Duodenal mucosa (tissue), 2 donors: ENCODE measurements at regions not wholly inside any gene's neighbourhood (a gene's known extent, or its start where the extent isn't known, plus 50 kb on each side); places are given as distances from the start of the nearest gene placed in this dataset.

Experiments used
- H3K27ac ChIP-seq: one replicate; pipeline ENCODE4 v1.7.0; 2013; ENCODE audit warnings: low read depth, low read length
- H3K27me3 ChIP-seq, 2 donors: one replicate each; pipeline ENCODE4 v1.7.0; 2013; ENCODE audit warnings: low read length in 2 of 2, control low read depth in 1 of 2; ENCODE audit not compliant: insufficient read depth in 2 of 2, control insufficient read depth in 1 of 2
- H3K36me3 ChIP-seq, 2 donors: one replicate each; pipeline ENCODE4 v1.7.0; 2013; ENCODE audit warnings: low read length in 2 of 2, control low read depth in 1 of 2; ENCODE audit not compliant: insufficient read depth in 2 of 2, control insufficient read depth in 1 of 2
- H3K4me1 ChIP-seq, 2 donors: one replicate each; pipeline ENCODE4 v1.7.0; 2013; ENCODE audit warnings: low read length in 2 of 2, control low read depth in 1 of 2; ENCODE audit not compliant: insufficient read depth in 2 of 2, control insufficient read depth in 1 of 2
- H3K4me3 ChIP-seq, 2 donors: one replicate each; pipeline ENCODE4 v1.7.0; 2013; ENCODE audit warnings: low read length in 2 of 2, low read depth in 1 of 2
- H3K9ac ChIP-seq, 2 donors: one replicate each; pipeline ENCODE4 v1.7.0; 2013; ENCODE audit warnings: low read length in 2 of 2, low read depth in 1 of 2
- H3K9me3 ChIP-seq, 2 donors: one replicate each; pipeline ENCODE4 v1.7.0; 2013; ENCODE audit warnings: low read length in 2 of 2, control low read depth in 1 of 2; ENCODE audit not compliant: control insufficient read depth in 1 of 2

- no peaks in the 10 kb centered on the region for H3K36me3 ChIP-seq
- H3K9me3 ChIP-seq = no peaks in the 10 kb centered on the region
- H3K4me1 ChIP-seq = no peaks in the 10 kb centered on the region
- H3K4me3 ChIP-seq = no peak overlapping the region
- H3K27ac ChIP-seq = no peak overlapping the region
- H3K9ac ChIP-seq = no peak overlapping the region
- H3K27me3 ChIP-seq = no peaks in the 10 kb centered on the region
These were observed 568.7 kb downstream of the ETS1 start for GRCh38 chr11:128018692-128019091.

DNA sequence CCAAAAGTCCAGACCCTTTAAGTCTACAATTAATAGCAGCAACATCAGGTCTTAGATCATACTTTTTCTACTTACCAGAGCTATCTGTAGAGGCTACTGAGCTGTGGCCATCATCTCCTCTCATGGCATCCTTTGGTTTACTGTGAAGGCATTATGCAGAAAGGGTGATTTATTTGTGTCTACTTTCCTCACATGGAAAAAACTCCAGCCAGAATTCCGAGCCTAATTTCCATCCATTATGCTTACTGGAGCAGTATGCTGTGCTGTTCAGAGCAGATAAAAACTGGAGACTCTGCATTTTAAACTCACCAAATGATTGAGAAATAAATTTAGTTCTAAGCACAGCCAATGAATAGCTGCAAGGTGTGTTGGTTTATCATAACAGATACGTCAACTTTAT lies 581.8 kb downstream of the ETS1 start:
- Histone ChIP-seq H3K9me3 (peaks cover 0 to 10% of the 10 kb centered on the region in 2 donors), H3K27ac (no peak overlapping the region), H3K27me3 (no peaks in the 10 kb centered on the region), H3K9ac (no peak overlapping the region), H3K4me1 (no peaks in the 10 kb centered on the region), H3K4me3 (no peak overlapping the region), H3K36me3 (no peaks in the 10 kb centered on the region)

DNA sequence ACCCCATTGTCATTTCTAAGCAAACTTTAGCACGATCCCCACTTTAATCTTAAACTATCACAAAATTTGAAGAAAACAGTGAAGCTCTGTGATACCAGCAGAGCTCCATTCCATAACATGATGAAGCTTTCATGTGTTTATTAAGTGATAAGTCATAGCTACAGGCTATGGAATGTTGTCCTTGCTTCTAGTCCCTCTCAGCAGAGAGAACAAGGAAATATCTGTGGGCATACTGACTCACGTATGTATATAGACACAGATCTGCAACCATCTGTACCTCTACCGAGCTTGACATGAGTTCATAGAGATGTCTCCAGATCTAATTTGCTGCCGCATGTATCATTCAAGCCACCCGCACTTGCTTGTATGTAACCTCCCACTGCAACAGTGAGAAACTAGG lies 588.9 kb downstream of the ETS1 start:
- Histone ChIP-seq H3K27me3 (no peaks in the 10 kb centered on the region), H3K4me1 (no peaks in the 10 kb centered on the region), H3K27ac (no peak overlapping the region), H3K9ac (no peak overlapping the region), H3K36me3 (no peaks in the 10 kb centered on the region), H3K9me3 (no peaks in the 10 kb centered on the region), H3K4me3 (no peak overlapping the region)

DNA sequence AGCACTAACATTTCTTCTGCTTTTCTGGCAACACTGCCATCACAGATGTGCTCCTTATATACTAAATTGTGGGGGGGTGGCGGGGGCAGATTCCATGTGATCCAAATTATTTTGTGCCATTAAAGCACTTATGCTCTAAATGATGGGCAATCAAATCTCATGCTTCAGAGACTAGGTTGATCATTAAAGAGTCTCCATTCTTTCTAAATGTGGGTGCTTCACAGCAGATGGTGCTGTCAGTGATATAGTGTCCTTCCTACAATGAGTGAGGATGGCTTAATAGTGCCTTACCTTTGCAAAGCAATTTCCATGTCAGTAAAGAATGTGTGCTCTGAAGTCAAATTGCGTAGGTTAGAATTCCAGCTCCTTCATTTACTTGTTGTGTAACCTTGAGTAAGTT lies 589.8 kb downstream of the ETS1 start:
- H3K4me3 ChIP-seq = no peak overlapping the region
- H3K36me3 ChIP-seq = no peaks in the 10 kb centered on the region
- no peak overlapping the region for H3K9ac ChIP-seq
- H3K4me1 ChIP-seq = no peaks in the 10 kb centered on the region
- no peaks in the 10 kb centered on the region for H3K9me3 ChIP-seq
- H3K27me3 ChIP-seq = no peaks in the 10 kb centered on the region
- H3K27ac ChIP-seq = no peak overlapping the region

GRCh38 chr11:127996825-127997224 lies 590.5 kb downstream of the ETS1 start:
- no peak overlapping the region for H3K9ac ChIP-seq
- no peak overlapping the region for H3K4me3 ChIP-seq
- H3K27me3 ChIP-seq = no peaks in the 10 kb centered on the region
- no peak overlapping the region for H3K27ac ChIP-seq
- H3K4me1 ChIP-seq = no peaks in the 10 kb centered on the region
- H3K9me3 ChIP-seq = no peaks in the 10 kb centered on the region
- H3K36me3 ChIP-seq = no peaks in the 10 kb centered on the region

- no peak overlapping the region for H3K9ac ChIP-seq
- H3K9me3 ChIP-seq = no peaks in the 10 kb centered on the region
These were observed 591.4 kb downstream of the ETS1 start for GRCh38 chr11:127995921-127996320.

GRCh38 chr11:127994736-127995135 lies 592.6 kb downstream of the ETS1 start:
- no peak overlapping the region for H3K4me3 ChIP-seq
- no peak overlapping the region for H3K9ac ChIP-seq
- H3K4me1 ChIP-seq = no peaks in the 10 kb centered on the region
- H3K27me3 ChIP-seq = no peaks in the 10 kb centered on the region
- no peak overlapping the region for H3K27ac ChIP-seq
- H3K9me3 ChIP-seq = no peaks in the 10 kb centered on the region
- H3K36me3 ChIP-seq = no peaks in the 10 kb centered on the region

More at GRCh38 chr11:127995921-127996320, 591.4 kb downstream of the ETS1 start:
- Histone ChIP-seq H3K36me3 (no peaks in the 10 kb centered on the region), H3K4me1 (no peaks in the 10 kb centered on the region), H3K27me3 (no peaks in the 10 kb centered on the region), H3K4me3 (no peak overlapping the region), H3K27ac (no peak overlapping the region)

DNA sequence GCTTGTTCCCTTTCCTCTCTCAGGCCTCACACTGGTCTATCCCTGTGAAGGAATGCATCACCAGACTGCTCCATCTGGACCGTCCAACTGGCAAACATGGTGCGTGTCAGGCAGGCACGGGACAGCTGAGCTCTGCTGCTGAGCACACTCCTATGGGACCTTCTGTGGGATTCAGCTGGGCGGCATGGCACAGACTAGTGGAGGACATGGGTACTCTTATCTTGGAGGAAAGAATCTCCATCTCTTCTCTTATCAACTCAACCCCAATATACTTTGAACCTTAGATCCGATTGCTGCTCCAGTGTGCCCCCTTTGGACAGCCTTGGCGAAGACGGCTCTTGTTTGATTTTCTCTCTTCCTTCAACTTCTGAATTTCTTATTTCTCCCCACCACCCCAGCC lies 593.6 kb downstream of the ETS1 start:
- Histone ChIP-seq H3K36me3 (no peaks in the 10 kb centered on the region), H3K4me3 (no peak overlapping the region), H3K9me3 (no peaks in the 10 kb centered on the region), H3K27me3 (no peaks in the 10 kb centered on the region), H3K27ac (no peak overlapping the region), H3K9ac (no peak overlapping the region), H3K4me1 (no peaks in the 10 kb centered on the region)

DNA sequence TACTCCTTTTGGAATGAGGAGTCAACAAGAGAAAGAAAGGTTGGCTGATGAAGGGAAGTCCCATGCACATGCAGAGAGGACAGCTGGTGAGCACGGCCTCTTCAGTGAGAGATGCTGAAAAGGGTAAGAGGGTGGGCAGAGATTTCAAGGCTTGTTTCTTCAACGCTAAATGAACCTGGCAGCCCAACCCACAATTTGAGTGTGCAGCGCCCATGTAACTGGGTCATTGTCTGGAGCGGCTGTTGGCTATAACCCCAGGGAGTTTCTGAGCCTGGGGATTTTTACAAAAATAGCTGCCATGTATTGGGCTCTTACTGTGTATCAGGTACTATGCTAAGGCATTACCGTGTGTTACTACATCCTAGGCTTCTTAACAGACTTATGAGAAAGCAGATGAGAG lies 594.1 kb downstream of the ETS1 start:
- Histone ChIP-seq H3K9ac (no peak overlapping the region), H3K4me3 (no peak overlapping the region), H3K9me3 (no peaks in the 10 kb centered on the region), H3K27me3 (no peaks in the 10 kb centered on the region), H3K36me3 (no peaks in the 10 kb centered on the region), H3K4me1 (no peaks in the 10 kb centered on the region), H3K27ac (no peak overlapping the region)

GRCh38 chr11:127986073-127986472 lies 601.3 kb downstream of the ETS1 start:
- Histone ChIP-seq H3K9me3 (peaks cover 0 to 3% of the 10 kb centered on the region in 2 donors), H3K27ac (no peak overlapping the region), H3K36me3 (no peaks in the 10 kb centered on the region), H3K4me3 (no peak overlapping the region), H3K4me1 (no peaks in the 10 kb centered on the region), H3K27me3 (no peaks in the 10 kb centered on the region), H3K9ac (no peak overlapping the region)

GRCh38 chr11:127972816-127973215 lies 614.5 kb downstream of the ETS1 start:
- no peak overlapping the region for H3K9ac ChIP-seq
- no peak overlapping the region for H3K4me3 ChIP-seq
- no peak overlapping the region for H3K27ac ChIP-seq
- H3K9me3 ChIP-seq = peaks cover 6 to 8% of the 10 kb centered on the region in 2 donors
- no peaks in the 10 kb centered on the region for H3K27me3 ChIP-seq
- no peaks in the 10 kb centered on the region for H3K36me3 ChIP-seq
- H3K4me1 ChIP-seq = no peaks in the 10 kb centered on the region
